ENCODE measurements at regions not wholly inside any gene's neighbourhood (a gene's known extent, or its start where the extent isn't known, plus 50 kb on each side); places are given as distances from the start of the nearest gene placed in this dataset.
"Not testable (repeated sequence)": the region's sequence is repeated elsewhere in the genome, so short reads cannot be mapped to it uniquely, and the experiment has no call there.

DNA sequence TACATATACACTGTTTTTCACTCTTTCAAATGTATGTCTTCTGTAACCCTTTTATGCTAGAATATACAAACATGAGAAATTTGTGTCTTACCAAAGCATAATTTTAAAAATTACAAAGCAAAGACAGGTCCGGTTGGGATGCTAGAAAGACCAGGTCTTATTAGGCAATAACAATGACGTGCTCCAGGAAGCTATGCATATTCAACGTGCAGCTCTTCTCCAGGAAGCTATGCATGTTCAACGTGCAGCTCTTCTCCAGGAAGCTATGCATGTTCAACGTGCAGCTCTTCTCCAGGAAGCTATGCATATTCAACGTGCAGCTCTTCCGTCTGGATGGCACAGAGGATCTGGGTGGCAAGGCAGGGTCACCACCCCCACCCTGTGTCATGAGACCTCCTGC, 123.4 kb upstream of the SIMC1 start:
- H3K27ac ChIP-seq (ENCODE audit: low read length); H3K36me3 ChIP-seq (ENCODE audit: control insufficient read depth, insufficient read depth, low read length); H3K9me3 ChIP-seq (ENCODE audit: control insufficient read depth, insufficient read depth, low read length); intact Hi-C loops (cut with micrococcal nuclease); H3K4me1 Mint-ChIP-seq; H3K4me1 ChIP-seq (ENCODE audit: control insufficient read depth, insufficient read depth, low read length); H3K27me3 Mint-ChIP-seq (ENCODE audit: low read depth in 2 of 2); H3K36me3 Mint-ChIP-seq; H3K4me3 ChIP-seq (ENCODE audit: low read length); H3K9me3 Mint-ChIP-seq; H3K4me3 Mint-ChIP-seq; H3K27me3 ChIP-seq (ENCODE audit: control insufficient read depth, insufficient read depth, low read length); ATAC-seq; H3K27ac Mint-ChIP-seq; DNase-seq: not testable (repeated sequence)
- WGBS (ENCODE audit: insufficient coverage) = 100% methylated on average over 1 of the region's 7 CpGs

DNA sequence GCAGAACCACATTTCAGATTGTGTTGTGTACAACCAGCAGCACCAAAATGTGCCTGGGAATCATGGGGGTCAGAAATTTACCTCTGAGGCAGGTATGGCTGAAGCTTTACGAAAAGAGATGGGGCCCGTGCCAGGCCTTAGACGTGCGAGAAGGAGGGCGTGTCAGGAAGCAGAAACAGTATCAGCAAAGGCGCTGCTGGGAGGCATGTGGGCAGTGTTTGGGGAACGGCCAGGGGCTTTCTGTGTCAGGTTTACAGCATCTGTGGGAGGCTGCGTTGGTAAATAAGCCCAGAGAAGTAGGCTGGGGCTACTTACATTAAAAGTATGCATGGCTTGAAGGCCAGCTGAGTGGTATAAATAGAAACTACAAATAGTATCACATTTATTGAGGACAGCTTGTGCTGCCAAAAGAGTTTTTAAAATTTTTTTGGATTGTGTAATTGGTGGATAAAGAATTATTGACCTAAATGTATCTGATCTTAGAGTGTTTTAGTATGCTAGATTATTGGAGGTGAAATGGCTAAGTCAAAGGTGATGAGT, 120.5 kb upstream of the SIMC1 start:
- peaks cover 0 to 12% of the 10 kb centered on the region in 2 donors for H3K27me3 Mint-ChIP-seq (ENCODE audit: low read depth in 2 of 2)
- H3K27ac ChIP-seq (ENCODE audit: low read length); H3K4me1 ChIP-seq (ENCODE audit: control insufficient read depth, insufficient read depth, low read length); intact Hi-C loops (cut with micrococcal nuclease); H3K36me3 ChIP-seq (ENCODE audit: control insufficient read depth, insufficient read depth, low read length); H3K9me3 ChIP-seq (ENCODE audit: control insufficient read depth, insufficient read depth, low read length); H3K27ac Mint-ChIP-seq; H3K4me3 ChIP-seq (ENCODE audit: low read length); DNase-seq; H3K27me3 ChIP-seq (ENCODE audit: control insufficient read depth, insufficient read depth, low read length); H3K36me3 Mint-ChIP-seq; H3K4me3 Mint-ChIP-seq; H3K9me3 Mint-ChIP-seq; ATAC-seq; H3K4me1 Mint-ChIP-seq: not testable (repeated sequence)
- no CpG with 5 or more reads among the region's 8 CpGs for WGBS (ENCODE audit: insufficient coverage)

DNA sequence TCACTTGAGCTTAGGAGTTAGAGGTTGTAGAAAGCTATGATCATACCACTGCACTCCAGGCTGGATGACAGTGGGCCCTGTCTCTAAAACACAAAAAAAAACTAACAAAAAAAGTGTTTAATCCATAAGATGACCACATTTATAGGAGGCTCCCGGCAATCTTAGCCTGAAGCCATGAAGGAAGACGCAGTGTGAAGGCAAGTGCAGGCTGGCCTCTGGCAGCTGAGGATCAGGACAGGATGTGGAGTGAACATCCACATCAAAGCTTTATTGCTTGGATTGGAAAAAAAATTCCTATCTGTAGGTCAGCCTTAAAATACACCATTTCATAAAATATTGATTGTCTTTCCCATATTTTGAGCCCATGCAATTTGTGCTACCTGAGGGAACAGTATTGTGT, 115.9 kb upstream of the SIMC1 start:
- H3K4me3 ChIP-seq (ENCODE audit: low read length); H3K27ac ChIP-seq (ENCODE audit: low read length); H3K36me3 ChIP-seq (ENCODE audit: control insufficient read depth, insufficient read depth, low read length); H3K9me3 Mint-ChIP-seq; ATAC-seq; intact Hi-C loops (cut with micrococcal nuclease); H3K4me3 Mint-ChIP-seq; H3K9me3 ChIP-seq (ENCODE audit: control insufficient read depth, insufficient read depth, low read length); H3K4me1 ChIP-seq (ENCODE audit: control insufficient read depth, insufficient read depth, low read length); H3K27me3 ChIP-seq (ENCODE audit: control insufficient read depth, insufficient read depth, low read length); H3K4me1 Mint-ChIP-seq; DNase-seq; H3K27ac Mint-ChIP-seq; H3K36me3 Mint-ChIP-seq: not testable (repeated sequence)
- WGBS (ENCODE audit: insufficient coverage) = 100% methylated on average over 2 of the region's 2 CpGs
- peaks cover 0 to 20% of the 10 kb centered on the region in 2 donors for H3K27me3 Mint-ChIP-seq (ENCODE audit: low read depth in 2 of 2)

DNA sequence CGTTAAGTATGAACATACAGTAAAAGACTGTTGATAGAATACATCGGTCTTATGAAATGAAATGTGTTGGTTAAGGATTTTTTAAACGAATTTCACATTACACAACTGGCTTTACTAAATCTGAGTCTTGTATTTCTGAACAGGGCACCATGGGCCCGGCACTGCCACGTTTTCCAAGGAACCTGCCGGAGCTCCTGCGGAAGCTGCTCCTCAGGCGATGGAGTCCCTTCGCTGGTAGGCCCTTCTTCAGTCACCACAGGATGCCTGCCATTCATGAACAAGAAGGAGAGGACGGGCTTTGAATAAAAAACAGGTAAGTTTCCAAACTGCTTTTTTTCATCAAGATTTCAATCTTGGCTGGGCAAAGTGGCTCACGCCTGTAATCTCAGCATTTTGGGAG, 114.1 kb upstream of the SIMC1 start:
- H3K27ac Mint-ChIP-seq; H3K4me1 Mint-ChIP-seq; H3K36me3 Mint-ChIP-seq; H3K9me3 ChIP-seq (ENCODE audit: control insufficient read depth, insufficient read depth, low read length); H3K4me1 ChIP-seq (ENCODE audit: control insufficient read depth, insufficient read depth, low read length); H3K36me3 ChIP-seq (ENCODE audit: control insufficient read depth, insufficient read depth, low read length); H3K4me3 Mint-ChIP-seq; H3K9me3 Mint-ChIP-seq; H3K4me3 ChIP-seq (ENCODE audit: low read length); intact Hi-C loops (cut with micrococcal nuclease); H3K27me3 ChIP-seq (ENCODE audit: control insufficient read depth, insufficient read depth, low read length); DNase-seq; ATAC-seq; H3K27ac ChIP-seq (ENCODE audit: low read length): not testable (repeated sequence)
- WGBS (ENCODE audit: insufficient coverage) = 88% methylated on average over 9 of the region's 11 CpGs
- H3K27me3 Mint-ChIP-seq (ENCODE audit: low read depth in 2 of 2) = peaks cover 0 to 20% of the 10 kb centered on the region in 2 donors

DNA sequence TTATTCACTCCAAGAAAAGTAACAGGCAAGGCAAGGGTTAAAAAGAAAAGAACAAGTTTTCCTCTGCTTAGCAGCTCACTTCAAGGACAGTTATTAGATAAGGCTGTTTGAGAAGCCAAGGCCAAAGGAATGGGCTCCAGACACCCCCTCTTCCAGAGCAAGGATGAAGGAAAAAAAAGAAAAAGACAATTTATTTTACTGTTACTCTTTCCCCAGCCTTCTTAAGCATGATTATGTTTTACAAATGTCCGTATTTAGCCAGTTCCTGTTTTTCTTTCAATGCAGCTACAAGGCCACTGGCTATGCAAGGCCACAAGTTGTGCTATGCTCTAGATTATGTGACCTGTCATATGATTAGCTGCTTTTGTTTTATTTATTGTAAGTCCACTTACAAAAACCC, 106.5 kb upstream of the SIMC1 start:
- Histone ChIP-seq H3K9me3 (ENCODE audit: control insufficient read depth, insufficient read depth, low read length) (no peaks in the 10 kb centered on the region), H3K4me3 (ENCODE audit: low read length) (no peak overlapping the region), H3K27ac (ENCODE audit: low read length) (no peak overlapping the region), H3K27me3 (ENCODE audit: control insufficient read depth, insufficient read depth, low read length) (peaks cover 2% of the 10 kb centered on the region), H3K4me1 (ENCODE audit: control insufficient read depth, insufficient read depth, low read length) (no peaks in the 10 kb centered on the region), H3K36me3 (ENCODE audit: control insufficient read depth, insufficient read depth, low read length) (no peaks in the 10 kb centered on the region)
- intact Hi-C loops (cut with micrococcal nuclease) = no loop called here
- no peak overlapping the region for H3K27ac Mint-ChIP-seq
- no peaks in the 10 kb centered on the region for H3K9me3 Mint-ChIP-seq
- ATAC-seq (no peak), DNase-seq (no peak)
- TF ChIP-seq, protein P1, sequence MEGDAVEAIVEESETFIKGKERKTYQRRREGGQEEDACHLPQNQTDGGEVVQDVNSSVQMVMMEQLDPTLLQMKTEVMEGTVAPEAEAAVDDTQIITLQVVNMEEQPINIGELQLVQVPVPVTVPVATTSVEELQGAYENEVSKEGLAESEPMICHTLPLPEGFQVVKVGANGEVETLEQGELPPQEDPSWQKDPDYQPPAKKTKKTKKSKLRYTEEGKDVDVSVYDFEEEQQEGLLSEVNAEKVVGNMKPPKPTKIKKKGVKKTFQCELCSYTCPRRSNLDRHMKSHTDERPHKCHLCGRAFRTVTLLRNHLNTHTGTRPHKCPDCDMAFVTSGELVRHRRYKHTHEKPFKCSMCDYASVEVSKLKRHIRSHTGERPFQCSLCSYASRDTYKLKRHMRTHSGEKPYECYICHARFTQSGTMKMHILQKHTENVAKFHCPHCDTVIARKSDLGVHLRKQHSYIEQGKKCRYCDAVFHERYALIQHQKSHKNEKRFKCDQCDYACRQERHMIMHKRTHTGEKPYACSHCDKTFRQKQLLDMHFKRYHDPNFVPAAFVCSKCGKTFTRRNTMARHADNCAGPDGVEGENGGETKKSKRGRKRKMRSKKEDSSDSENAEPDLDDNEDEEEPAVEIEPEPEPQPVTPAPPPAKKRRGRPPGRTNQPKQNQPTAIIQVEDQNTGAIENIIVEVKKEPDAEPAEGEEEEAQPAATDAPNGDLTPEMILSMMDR (IDR thresholded peaks at IDR 0.05) = no peak
- H3K27me3 Mint-ChIP-seq (ENCODE audit: low read depth in 2 of 2) = peaks cover 29 to 32% of the 10 kb centered on the region in 2 donors
- 21% methylated on average over 1 of the region's 1 CpG for WGBS (ENCODE audit: insufficient coverage)
- H3K4me3 Mint-ChIP-seq = no peak overlapping the region
- H3K4me1 Mint-ChIP-seq = peaks cover 0 to 16% of the 10 kb centered on the region in 2 donors
- H3K36me3 Mint-ChIP-seq = no peaks in the 10 kb centered on the region

Measured in natural killer cell (primary cell).